ENCODE measurements at regions not wholly inside any gene's neighbourhood (a gene's known extent, or its start where the extent isn't known, plus 50 kb on each side); places are given as distances from the start of the nearest gene placed in this dataset.

- Histone ChIP-seq H3K4me3 (no peak overlapping the region), H3K36me3 (no peaks in the 10 kb centered on the region), H3K27me3 (no peaks in the 10 kb centered on the region), H3K4me1 (no peaks in the 10 kb centered on the region), H3K9me3 (no peaks in the 10 kb centered on the region), H3K27ac (no peak overlapping the region)
- no peak for DNase-seq (ENCODE audit: low spot score in 2 of 2)
- TF ChIP-seq POLR2A (IDR thresholded peaks at IDR 0.05): no peak
- TF ChIP-seq POLR2AphosphoS5 (IDR thresholded peaks at IDR 0.05): no peak
- TF ChIP-seq CTCF (IDR thresholded peaks at IDR 0.05): no peak
- intact Hi-C loops (cut with DNase I; ENCODE audit: low total_unique reads): no loop called here
Observed at GRCh38 chr9:3682186-3682585, 156.4 kb upstream of the RFX3 start.

GRCh38 chr9:3677541-3677940 is 151.7 kb upstream of the RFX3 start:
- TF ChIP-seq CTCF (IDR thresholded peaks at IDR 0.05): no peak
- H3K4me1 ChIP-seq: no peaks in the 10 kb centered on the region
- H3K4me3 ChIP-seq: no peak overlapping the region
- no peaks in the 10 kb centered on the region for H3K36me3 ChIP-seq
- no peaks in the 10 kb centered on the region for H3K27me3 ChIP-seq
- no peaks in the 10 kb centered on the region for H3K9me3 ChIP-seq
- intact Hi-C loops (cut with DNase I; ENCODE audit: low total_unique reads): no loop called here
- no peak for DNase-seq (ENCODE audit: low spot score in 2 of 2)
- no peak overlapping the region for H3K27ac ChIP-seq

GRCh38 chr9:3676766-3677165 is 151.0 kb upstream of the RFX3 start:
- Histone ChIP-seq H3K36me3 (no peaks in the 10 kb centered on the region), H3K9me3 (no peaks in the 10 kb centered on the region), H3K4me3 (no peak overlapping the region), H3K4me1 (no peaks in the 10 kb centered on the region), H3K27ac (peak overlapping the region in 1 of 2 donors; percentile 33), H3K27me3 (no peaks in the 10 kb centered on the region)
- intact Hi-C loops (cut with DNase I; ENCODE audit: low total_unique reads): no loop called here
- no peak for TF ChIP-seq CTCF (IDR thresholded peaks at IDR 0.05)
- no peak for TF ChIP-seq POLR2AphosphoS5 (IDR thresholded peaks at IDR 0.05)
- DNase-seq (ENCODE audit: low spot score in 2 of 2): no peak

- Histone ChIP-seq H3K4me1 (no peaks in the 10 kb centered on the region), H3K36me3 (no peaks in the 10 kb centered on the region), H3K4me3 (no peak overlapping the region), H3K27ac (no peak overlapping the region), H3K27me3 (no peaks in the 10 kb centered on the region), H3K9me3 (no peaks in the 10 kb centered on the region)
- no peak for DNase-seq (ENCODE audit: low spot score in 2 of 2)
- TF ChIP-seq POLR2A (IDR thresholded peaks at IDR 0.05) (no peak), POLR2AphosphoS5 (IDR thresholded peaks at IDR 0.05) (no peak), CTCF (IDR thresholded peaks at IDR 0.05) (no peak)
- intact Hi-C loops (cut with DNase I; ENCODE audit: low total_unique reads): no loop called here
Observed at GRCh38 chr9:3675946-3676345, 150.1 kb upstream of the RFX3 start.

- TF ChIP-seq CTCF (IDR thresholded peaks at IDR 0.05) (no peak), POLR2AphosphoS5 (IDR thresholded peaks at IDR 0.05) (no peak), POLR2A (IDR thresholded peaks at IDR 0.05) (no peak)
- Histone ChIP-seq H3K36me3 (no peaks in the 10 kb centered on the region), H3K27ac (no peak overlapping the region), H3K27me3 (no peaks in the 10 kb centered on the region), H3K4me3 (no peak overlapping the region), H3K4me1 (no peaks in the 10 kb centered on the region), H3K9me3 (no peaks in the 10 kb centered on the region)
- intact Hi-C loops (cut with DNase I; ENCODE audit: low total_unique reads): no loop called here
- no peak for DNase-seq (ENCODE audit: low spot score in 2 of 2)
Observed at GRCh38 chr9:3674561-3674960, 148.8 kb upstream of the RFX3 start.

All from breast epithelium (tissue), 4 donors.